ENCODE measurements at regions not wholly inside any gene's neighbourhood (a gene's known extent, or its start where the extent isn't known, plus 50 kb on each side); places are given as distances from the start of the nearest gene placed in this dataset.

DNA sequence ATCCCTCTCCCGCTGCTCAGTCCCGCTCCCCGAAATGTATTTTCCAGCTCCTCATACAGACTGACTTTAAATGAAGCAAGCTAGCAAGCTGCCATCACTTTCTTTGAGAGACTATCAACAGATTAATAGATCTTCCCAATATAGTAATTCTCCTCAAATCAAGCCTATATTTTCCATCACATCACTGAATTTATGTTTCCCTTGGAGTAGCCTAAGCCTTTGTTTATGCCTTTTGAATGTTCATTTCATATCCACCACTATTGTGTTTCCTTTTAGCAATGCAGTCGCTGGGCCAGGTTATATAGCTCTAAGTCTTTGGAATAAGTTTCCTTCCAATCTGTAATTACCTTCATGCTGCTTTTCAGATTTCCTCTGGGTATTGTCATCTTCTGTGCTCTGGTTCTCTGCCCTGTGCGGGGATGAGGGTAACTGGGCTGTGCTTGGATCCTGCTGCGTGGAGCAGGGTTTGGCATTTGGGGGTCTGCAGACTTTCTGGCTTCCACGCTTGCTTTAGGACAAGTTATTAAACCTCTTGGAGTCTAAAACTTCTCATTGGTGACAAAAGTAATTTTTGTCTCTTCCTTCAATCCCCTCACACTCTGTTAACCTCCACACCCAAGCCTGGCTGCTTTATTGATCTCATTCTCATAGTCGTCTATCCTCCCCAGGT, 256.9 kb downstream of the DLEU7 start:
- DNase-seq = no peak

DNA sequence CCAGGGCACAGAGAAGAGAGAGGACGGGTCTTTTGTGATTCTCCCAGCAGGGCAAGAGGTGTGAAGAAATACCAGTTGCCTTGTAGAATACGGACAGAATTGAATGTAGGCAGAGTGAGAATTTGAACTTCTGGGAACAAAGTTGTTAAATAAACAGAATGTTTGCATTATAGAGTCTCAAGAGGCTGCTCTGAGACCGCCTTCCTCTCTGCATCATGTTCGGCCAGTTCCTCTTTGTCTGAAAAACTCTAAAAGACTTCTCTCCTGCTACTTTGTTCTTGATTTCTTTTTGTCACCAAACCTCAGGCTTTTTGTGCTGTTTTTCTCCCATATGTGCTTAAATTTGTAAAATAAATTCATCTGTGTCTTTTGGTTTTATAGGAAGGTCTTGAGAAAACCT, 256.4 kb downstream of the DLEU7 start:
- DNase-seq = no peak

DNA sequence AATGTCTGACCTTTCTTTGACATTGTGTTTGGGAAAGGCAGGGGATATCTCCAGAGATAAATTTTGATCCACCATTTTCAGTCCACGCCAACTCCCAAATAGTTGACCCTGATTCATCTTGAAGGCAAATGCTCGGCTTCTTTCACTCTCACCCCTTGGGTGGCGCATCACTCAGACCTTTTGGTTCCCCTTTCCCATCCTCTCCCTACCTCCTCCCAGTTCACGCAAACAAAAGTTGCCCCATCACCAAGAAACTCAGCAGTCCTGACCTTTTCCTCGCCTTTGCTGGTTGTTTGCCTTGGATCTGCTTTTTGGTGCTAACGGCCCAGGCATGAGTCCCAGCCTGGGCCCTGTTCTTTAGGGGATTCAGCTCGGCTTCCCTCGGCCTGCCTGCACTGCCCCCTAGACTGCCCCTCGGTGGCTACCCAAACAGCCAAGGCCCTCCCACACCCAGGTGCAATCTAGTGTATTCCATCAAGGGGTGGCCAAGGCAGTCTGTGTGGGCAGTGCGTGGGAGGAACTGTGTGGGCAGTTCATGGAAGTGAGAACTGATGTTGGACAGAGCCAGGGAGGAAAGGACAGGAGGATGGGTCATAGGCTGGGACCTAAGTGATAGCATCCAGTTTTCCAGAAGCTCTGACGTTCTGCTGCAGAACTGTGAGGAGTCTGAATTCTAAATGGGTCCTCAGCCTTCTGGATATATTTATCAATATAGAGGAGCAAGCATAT, 255.7 kb downstream of the DLEU7 start:
- no peak for DNase-seq

DNA sequence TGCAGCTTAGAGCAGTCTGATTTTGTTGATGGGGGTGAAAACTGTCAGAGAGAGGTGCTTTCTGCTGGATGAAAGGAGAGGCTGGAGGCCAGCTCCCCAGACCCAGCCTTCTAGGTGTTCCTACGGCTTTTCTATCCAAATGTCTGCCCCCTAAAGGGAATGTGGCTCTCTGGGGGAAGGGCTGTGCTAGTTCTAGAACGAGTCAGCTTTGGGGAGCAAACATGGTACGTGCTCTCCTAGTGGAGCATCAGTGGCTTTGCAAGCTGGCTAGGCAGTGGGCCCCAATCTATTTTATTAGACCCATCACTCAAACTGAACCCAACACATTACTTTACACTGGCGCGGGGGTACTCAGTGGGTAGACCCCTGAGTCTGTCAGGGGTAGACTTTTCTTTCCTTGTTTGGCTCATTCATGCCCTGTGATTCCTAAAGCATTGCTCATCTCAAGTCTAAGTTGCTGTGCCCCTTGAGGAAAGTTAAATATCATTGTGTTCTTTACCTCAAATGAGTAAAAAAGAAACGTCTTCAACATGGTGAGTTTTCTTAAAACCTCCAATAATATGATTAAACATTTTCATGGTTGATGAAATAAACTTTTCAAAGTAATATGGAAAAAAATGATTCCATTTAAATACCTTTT, 254.9 kb downstream of the DLEU7 start:
- DNase-seq = no peak

DNA sequence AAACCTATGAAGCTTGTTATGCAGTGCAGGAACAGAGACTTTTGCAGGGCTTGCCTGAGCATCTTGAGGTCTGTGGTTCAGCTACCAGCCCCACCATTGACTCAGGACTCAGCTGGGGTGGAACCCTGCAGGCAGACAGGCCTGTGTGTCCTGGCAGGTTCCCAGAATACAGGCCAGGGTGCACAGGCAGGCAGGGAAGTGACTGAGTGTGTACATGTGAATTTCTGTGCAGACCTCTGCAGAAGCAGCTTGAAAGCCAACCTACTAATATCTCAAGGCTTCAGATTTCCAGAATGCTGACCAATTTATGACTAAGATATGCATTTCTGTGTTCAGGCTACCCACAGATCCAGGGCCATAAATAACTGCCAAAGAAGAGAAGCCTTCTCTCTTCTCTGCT, 254.4 kb downstream of the DLEU7 start:
- no peak for DNase-seq

DNA sequence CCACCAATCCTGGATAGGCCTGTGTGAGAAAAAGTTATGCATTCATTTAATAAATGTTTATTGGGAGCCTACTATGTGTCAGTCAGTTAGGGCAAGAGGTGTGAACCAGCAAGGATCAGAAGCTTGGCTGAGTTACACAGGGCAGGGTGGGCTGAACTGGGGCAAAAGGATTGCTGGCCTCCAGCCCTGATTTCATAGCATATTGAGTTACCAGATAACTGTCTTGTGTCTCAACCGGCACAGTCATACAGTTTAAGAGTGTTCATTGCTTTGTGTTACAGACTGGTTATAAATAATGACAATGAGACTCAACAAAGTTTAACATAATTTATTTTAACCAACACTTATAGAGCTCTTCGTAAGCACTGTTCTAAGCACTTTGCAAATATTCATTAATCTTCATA, 253.8 kb downstream of the DLEU7 start:
- DNase-seq = no peak

DNA sequence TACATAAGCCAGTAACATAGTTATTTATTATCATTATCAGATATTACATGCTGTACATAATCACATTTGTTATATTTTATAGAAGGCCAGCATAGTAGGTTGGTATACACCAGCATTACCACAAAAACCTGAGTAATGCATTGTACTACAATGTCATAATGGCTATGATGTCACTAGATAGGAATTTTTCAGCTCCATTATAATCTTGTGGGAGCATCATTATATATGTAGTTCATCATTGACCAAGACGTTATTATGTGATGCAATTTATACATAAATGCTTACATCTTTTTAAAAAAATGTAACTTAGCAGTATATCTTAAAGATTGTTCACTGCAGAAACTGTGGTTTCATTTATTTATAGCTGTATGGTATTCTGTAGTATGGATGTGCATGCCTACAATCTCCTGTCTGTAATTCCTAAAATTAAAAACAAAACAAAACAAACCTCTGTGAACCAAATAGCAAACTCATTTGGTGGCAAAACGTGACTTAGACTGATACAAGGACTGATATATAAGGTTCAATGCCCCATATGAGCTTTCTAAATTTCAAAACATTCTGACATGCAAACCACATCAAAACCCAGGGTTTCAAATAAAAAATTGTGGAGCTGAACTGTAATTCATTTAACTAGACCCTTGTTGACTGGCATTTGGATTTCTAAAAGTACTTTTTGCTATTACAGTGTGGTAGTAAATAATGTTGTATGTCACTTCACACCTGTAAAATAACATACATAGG, 250.9 kb downstream of the DLEU7 start:
- DNase-seq = no peak

DNA sequence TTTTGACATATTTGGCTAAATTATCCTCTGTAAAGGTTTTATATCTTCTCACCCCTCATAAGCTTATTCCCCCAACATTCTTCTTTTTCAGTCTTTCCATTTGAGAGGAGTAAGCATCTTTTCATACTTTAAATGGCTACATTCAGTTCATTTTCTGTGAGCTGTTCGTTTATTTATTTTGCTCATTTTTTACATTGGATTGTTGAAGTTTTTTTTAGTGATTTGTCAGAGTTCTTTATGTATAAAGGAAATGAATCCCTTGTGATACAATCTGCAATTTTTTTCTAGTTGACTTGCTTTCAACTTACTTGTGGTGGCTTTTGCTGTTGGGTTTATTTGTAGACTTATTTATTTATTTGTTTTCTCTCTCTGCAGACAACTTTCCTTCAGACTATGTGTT, 250.3 kb downstream of the DLEU7 start:
- no peak for DNase-seq

DNA sequence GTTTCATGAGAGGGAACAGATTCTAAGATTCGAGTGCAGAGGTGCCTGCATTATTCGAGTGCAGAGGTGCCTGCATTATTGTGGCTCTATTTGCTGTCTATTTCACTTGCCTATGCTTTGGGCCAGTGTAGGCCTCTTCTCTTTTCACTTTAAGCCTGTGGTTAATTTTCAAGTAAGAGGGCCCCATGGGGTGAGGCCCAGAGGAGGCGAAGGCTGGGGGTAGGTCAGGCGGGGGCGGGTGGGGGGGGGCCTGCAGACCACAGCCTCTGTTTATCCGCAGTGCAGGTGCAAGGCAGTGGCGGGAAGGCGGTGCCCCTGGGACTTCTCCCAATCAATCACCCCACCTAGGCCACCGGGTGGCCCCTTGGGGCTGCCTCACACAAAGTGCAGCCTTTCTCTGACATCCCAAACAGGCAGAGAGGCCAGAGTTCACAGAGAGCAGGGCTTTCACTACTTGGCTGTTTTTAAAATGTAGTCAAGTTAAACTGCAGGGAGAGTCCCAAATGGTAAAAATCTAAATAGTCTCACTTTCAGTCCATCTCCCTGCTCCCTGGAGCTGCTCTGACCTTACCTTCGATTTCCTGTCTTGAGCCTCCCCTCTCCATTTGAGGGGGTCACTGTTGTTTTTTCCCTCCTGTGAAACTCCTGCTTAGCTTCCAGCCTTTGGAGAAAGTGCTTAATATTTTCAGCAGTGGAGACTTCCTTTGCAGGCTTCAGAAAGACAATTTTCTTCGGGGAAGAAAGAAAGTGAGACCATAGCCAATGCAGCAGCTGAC, 249.0 kb downstream of the DLEU7 start:
- DNase-seq = peak in 2 of 5 donors; percentile 1 to 3

DNA sequence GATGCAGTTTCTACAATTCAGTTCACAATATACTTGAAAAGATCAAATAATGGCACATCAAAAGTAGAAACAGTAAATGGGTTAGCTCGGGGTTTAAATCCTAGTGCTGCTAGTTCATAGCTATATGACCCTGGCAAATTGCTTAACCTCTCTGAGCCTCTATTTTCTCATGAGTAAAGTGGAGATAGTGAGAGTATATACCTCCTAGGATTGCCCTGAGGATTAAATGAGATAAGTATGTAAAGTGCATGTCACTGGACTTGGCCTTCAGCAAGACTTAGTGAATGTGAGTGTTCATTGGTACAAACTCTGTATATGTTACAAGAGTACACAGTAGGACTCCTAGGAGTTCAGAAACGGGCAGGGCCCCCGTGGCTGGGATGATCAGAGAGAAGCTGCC, 248.3 kb downstream of the DLEU7 start:
- DNase-seq = no peak

DNA sequence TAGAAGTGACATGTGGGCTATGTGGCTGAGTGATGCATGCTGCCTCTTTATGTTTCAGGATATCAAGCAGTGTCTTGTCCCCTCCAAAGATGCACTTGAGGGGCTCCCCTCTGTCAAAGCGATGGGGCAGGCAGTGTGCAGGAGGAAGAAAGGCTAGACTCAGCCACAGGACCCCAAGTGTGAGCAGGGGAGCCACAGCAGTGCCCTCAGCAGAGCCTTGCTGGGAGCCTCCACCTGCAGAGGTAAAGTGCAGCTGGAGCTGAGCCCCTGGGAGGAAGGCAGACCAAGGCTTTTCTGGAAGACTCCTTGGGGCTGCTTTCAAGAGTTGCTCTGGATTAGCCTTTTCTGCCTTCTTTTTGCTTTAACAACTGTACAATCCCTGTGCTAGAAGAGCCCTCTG, 247.3 kb downstream of the DLEU7 start:
- DNase-seq = no peak

DNA sequence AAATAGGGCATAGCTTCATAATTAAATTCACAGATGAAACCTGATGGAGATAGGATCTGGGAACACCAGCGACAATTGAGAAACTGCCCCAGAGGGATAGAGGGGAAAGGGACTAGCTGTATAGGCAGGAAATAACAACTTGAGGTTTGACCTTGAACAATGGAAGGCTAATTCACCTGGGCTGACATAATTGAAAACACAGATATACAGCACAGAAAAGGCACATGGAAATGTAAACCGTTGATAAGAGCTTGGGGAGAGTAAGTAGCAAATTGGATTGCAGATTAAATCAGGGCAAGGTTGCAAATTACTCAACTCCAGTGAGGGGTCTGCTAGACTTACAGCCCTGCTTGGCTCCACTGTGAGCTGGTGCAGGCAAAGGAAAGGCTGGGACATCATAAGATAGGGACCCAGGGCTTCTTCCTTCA, 246.7 kb downstream of the DLEU7 start:
- no peak for DNase-seq

DNA sequence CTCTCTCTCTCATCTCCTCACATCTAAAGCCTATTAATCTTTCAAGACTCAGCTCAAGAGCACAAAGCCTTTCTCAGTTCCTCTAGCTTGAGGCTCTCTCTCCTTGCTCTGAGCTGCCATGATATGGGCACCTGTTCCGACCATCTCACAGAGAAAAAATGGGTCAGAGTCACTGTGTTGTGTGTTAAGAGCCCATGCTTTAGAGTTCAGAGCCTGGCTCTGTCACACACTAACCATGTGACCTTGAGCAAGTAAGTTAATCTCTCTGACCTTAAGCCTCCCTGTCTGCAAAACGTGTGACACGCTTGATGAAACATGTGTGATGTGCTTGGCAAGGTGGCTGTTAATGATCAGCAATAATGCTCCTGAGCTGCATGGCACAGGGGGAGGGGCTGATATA, 245.2 kb downstream of the DLEU7 start:
- no peak for DNase-seq

DNA sequence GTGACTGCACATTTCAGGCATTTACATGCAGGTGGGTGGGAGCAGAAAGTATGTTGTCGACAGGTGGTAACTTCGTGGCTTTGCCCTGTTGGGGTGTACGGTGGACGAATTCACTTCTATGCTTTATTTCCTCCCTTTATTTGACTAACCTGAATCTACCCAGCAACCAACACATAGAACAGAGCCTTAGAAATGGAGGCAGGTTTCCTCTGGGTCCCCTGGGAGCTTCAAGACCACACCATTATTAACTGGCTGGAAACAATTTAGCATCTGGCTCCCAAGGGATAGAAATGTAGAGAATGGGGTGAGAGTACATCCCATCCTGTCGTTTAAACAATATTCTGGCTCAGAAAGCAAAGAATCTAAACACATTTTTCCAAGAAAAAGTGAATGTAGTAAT, 244.4 kb downstream of the DLEU7 start:
- DNase-seq = no peak

DNA sequence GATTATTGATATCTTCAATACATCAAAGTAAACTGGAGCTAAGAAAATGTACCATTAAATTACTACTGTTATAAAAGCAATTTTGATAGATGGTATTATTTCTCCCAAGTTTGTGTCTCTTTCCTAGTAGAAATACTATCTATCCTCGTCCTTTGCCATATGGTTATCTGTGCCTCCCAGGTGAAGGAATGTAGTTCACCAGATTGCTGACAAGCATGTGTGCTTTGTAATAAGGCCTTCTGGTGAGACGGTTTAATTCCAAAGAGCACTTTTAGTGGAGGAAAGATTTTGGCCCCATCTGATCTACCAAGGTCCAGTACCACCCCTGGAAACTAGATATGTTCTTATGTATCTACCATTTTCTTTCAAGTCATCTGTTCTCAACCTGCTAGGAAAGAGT, 243.6 kb downstream of the DLEU7 start:
- DNase-seq = no peak

DNA sequence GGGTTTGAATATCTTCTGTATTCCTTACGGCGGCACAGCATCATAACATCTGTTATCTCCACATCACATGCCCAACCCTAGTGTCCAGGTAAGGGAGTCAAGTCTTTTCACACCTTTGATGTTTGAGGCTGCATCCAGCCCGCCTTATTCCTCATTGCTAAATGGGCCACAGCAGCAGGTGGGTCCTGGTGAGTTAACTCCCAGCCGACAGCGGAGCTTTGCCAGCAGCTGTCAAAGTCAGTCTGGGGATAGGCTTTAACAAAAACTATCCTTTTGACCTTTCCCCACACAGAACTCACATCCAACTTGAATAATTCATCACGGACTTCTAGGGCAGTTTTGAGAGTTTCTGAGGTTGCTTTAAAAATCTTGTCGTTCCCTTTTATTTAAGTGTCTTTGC, 235.1 kb downstream of the DLEU7 start:
- DNase-seq = no peak

DNA sequence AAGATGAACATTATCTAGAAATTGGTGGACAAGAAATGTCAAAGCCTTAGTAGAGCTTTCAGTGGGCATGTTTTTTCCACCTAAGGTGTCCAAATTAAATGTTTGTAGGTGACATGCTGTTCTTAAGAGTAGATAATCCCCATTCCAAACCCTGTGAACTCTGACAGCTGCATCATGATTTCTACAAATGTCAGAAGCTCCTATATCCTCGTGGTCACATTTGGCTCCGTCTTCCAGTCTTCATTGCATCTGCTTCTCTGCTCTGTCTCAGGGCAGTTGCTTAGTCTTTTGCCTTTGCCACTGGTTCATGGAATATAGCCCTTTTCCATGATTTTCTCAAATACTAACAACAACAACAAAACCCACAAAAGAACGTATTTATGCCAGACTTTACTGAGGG, 234.5 kb downstream of the DLEU7 start:
- DNase-seq = no peak

DNA sequence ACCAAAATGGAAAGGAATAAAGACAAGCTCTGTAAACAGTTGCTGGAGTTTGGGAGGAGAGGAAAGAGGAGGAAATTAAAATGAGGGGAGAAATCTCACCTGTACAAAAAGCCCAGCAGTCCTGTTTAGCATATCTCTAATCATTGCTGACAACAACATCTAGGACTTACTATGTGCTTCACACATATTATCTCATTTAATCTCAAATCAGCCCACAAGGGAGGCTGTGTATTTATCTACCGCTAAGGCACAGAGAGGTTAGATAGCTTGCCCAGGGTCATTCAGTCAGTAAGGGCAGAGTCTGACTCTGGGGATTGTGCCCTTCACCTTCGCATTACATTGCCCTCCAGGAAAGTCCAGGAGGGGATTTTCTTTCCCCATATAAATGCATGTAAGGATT, 233.3 kb downstream of the DLEU7 start:
- DNase-seq = no peak

DNA sequence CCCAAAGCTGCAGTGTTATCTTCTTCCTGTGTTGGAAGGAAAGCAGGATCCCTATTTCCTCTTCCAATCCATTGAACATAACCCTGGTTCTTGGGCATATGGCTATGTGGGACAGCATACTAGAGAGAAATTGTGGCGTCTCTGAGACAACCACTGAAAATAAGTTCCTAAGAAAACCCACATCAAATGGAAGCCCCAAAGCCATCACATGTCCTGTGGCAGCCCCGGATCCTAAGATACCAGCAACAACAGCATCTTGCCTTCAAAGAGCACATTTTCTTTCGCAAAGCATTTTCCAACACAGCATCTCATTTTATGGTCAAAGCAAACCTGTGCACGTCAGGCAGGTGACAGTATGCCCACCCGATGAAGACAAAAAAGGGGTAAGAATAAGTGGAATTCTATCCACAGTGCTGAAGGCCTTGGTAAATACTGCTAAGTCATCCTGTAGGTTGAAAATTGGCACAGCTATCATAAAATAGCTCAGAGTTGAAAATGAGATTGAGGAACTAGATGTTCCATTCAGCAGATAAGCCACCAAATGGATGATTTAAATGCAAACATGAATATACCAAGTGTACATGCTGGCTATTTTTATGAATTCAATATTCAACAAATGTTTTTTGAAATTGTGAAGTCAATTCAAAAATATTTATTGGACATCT, 232.2 kb downstream of the DLEU7 start:
- DNase-seq = peak in 1 of 5 donors; percentile 6

DNA sequence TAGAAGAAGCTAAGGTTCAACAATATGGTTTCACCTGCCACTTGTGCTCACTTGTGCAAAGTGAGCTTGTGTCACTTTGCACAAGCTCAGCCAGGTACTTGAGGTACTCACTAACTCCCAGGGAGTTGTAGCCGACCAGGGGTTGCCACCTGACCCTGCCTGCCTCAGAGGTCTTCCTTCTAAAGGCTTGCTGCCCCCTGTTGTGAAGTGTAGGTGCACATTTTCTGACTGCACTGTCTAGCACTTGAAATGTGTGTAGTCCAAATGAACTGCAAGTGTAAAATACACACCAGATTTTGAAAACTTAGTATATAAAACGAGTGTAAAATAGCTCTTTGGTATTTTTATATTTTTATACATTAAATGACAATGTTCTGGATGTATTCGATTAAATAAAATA, 230.8 kb downstream of the DLEU7 start:
- no peak for DNase-seq

DNA sequence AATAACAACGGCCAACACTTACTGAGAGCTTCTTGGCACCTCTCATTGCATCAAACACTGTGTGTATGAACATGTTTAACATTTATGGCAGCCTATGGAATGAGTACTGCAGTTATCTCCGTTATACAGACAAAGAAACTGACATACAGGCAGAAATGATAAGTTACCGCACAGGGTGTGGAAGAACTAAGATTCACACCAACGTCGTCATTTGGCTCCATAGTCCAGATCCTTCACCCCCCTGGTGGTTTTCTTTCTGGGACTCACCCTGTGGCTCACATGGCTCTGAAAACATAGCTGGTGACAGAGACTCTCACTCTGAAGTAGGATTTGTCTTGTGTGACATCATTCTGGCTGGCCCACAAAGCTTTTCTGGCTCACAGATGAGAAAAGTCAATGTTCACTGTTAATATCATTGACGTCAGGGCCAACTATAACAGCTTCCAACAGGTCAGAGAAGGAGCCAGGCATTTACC, 230.1 kb downstream of the DLEU7 start:
- DNase-seq = no peak

DNA sequence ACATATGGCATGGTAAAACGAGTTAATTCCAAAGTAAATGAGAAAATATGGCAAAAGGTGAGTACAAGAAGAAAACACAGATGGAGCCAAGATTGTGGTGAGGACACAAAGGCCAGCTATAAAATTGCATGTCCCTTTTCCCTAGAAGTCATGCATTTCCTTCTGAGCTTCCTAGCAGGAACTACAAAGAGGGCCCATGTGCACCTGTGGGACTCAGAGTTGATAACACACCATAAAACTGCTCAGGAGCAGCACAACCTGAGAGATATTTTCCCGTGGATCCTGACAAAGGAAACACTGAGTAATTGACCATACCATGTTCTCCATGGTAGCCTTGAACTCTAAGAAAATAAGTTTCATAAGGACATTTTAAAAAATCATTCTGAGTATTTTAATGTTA, 228.3 kb downstream of the DLEU7 start:
- no peak for DNase-seq
